ENCODE measurements at regions not wholly inside any gene's neighbourhood (a gene's known extent, or its start where the extent isn't known, plus 50 kb on each side); places are given as distances from the start of the nearest gene placed in this dataset.

- peaks cover 38% of the 10 kb centered on the region for H3K9me3 Mint-ChIP-seq
- H3K4me3 Mint-ChIP-seq: no peak overlapping the region
- H3K27me3 Mint-ChIP-seq (ENCODE audit: low read depth, poor library complexity): peaks cover 18% of the 10 kb centered on the region
- H3K36me3 Mint-ChIP-seq (ENCODE audit: low read depth): no peaks in the 10 kb centered on the region
- H3K4me1 Mint-ChIP-seq: peaks cover 17% of the 10 kb centered on the region
- TF ChIP-seq CTCF (IDR thresholded peaks at IDR 0.05): no peak
- DNase-seq: no peak
- no peak overlapping the region for H3K27ac Mint-ChIP-seq
Measured at GRCh38 chrX:39866229-39866628, 231.5 kb downstream of the BCOR start.

GRCh38 chrX:39869846-39870601 lies 227.7 kb downstream of the BCOR start:
- no peak for TF ChIP-seq CTCF (IDR thresholded peaks at IDR 0.05)
- Mint-ChIP-seq H3K27me3 (ENCODE audit: low read depth, poor library complexity) (peaks cover 22% of the 10 kb centered on the region), H3K27ac (no peak overlapping the region), H3K4me3 (no peak overlapping the region), H3K4me1 (peaks cover 19% of the 10 kb centered on the region), H3K9me3 (peaks cover 31% of the 10 kb centered on the region), H3K36me3 (ENCODE audit: low read depth) (no peaks in the 10 kb centered on the region)
- no peak for DNase-seq

- Mint-ChIP-seq H3K27ac (no peak overlapping the region), H3K27me3 (ENCODE audit: low read depth, poor library complexity) (peaks cover 32% of the 10 kb centered on the region)
Measured at GRCh38 chrX:39871648-39872047, 226.1 kb downstream of the BCOR start.

GRCh38 chrX:39873117-39873516 lies 224.6 kb downstream of the BCOR start:
- H3K4me1 Mint-ChIP-seq: peaks cover 30% of the 10 kb centered on the region
- H3K27me3 Mint-ChIP-seq (ENCODE audit: low read depth, poor library complexity): peaks cover 41% of the 10 kb centered on the region
- no peak overlapping the region for H3K4me3 Mint-ChIP-seq
- no peak overlapping the region for H3K27ac Mint-ChIP-seq
- H3K36me3 Mint-ChIP-seq (ENCODE audit: low read depth): no peaks in the 10 kb centered on the region
- DNase-seq: no peak
- H3K9me3 Mint-ChIP-seq: peaks cover 37% of the 10 kb centered on the region
- TF ChIP-seq CTCF (IDR thresholded peaks at IDR 0.05): no peak

More at GRCh38 chrX:39871648-39872047, 226.1 kb downstream of the BCOR start:
- Mint-ChIP-seq H3K9me3 (peaks cover 34% of the 10 kb centered on the region), H3K4me3 (no peak overlapping the region), H3K4me1 (peaks cover 24% of the 10 kb centered on the region), H3K36me3 (ENCODE audit: low read depth) (no peaks in the 10 kb centered on the region)
- DNase-seq: no peak
- TF ChIP-seq CTCF (IDR thresholded peaks at IDR 0.05): no peak

- DNase-seq: no peak
- H3K9me3 Mint-ChIP-seq: peaks cover 34% of the 10 kb centered on the region
- no peak overlapping the region for H3K27ac Mint-ChIP-seq
- H3K27me3 Mint-ChIP-seq (ENCODE audit: low read depth, poor library complexity): peaks cover 45% of the 10 kb centered on the region
- H3K36me3 Mint-ChIP-seq (ENCODE audit: low read depth): no peaks in the 10 kb centered on the region
- H3K4me3 Mint-ChIP-seq: no peak overlapping the region
- no peak for TF ChIP-seq CTCF (IDR thresholded peaks at IDR 0.05)
- peaks cover 38% of the 10 kb centered on the region for H3K4me1 Mint-ChIP-seq
Measured at GRCh38 chrX:39874202-39874816, 223.4 kb downstream of the BCOR start.

Data from nephron progenitor cell (in vitro differentiated cells).